ENCODE measurements at regions not wholly inside any gene's neighbourhood (a gene's known extent, or its start where the extent isn't known, plus 50 kb on each side); places are given as distances from the start of the nearest gene placed in this dataset.
"Not testable (repeated sequence)": the region's sequence is repeated elsewhere in the genome, so short reads cannot be mapped to it uniquely, and the experiment has no call there.

DNA sequence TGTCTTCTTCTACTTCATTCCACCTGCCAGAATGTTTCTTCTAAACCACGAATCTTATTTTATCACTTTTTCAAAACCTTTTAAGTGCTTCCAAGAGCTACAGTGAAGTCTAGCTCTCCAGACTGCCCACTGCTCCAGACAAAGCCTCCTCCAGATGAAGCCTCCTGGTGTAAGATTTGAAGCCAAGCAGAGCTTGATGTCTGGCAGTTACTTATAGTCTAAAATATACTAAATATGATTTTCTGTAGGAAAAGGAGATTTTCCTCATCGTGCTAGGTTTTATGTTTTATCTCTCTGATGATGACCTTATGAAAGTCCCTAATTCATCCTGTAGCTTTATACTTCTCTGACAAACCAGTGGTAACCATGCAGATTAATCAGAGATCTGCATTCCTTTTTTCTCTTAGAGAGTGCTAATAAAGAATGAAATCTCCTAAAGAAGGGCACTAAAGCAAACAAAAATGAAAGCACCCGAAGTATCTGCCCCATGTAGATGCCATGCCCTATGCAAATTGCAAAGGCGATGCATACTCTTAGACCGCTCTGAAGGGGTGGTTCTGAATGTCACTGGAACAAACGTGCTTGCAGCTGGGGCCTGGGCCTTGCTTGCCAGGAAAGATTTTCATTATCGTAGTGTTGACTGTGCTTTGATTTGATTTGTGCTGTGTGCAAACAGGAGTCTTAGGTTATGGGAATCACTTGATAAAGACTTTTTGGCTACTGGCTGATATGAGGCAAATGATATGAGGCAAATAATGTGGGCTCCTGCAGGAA lies 314.2 kb downstream of the PID1 start:
- no peak for DNase-seq (ENCODE audit: low spot score)

DNA sequence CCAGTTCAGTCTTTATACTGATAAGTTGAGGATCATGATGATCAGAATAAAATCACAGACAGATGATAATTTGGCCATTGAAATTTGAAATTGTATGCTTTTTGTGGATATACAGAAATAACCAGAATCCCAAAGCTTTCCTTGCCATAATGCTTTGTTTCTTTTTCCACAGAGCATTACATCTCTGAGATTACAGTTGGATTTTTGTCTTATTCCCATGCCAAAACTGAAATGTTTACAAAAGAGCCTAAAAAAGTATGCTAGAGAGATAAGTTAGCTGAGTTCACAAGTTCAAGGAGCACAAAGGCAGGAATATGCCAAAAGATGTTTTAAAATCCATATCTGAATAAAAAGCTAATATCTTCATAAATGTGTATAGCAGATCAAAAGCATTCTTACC lies 321.3 kb downstream of the PID1 start:
- DNase-seq (ENCODE audit: low spot score) = no peak

DNA sequence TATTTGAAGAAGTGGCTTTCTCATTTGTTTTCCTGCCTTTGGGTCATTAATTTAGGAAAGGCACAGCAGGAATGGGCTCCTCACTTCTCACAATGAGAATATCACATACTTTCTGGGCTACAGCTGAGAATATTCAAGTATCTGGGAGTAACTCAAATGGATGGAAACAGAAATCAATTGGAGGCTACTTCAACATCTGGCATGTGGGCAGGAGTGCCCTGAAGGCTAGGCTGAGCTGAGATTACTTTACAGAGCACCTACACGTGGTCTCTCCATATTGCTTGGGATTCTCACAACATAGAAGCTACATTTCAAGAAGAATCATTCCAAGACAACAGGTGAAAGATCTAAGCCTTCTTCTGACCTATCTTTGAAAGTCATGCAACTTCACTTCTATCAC lies 325.4 kb downstream of the PID1 start:
- DNase-seq (ENCODE audit: low spot score) = no peak

DNA sequence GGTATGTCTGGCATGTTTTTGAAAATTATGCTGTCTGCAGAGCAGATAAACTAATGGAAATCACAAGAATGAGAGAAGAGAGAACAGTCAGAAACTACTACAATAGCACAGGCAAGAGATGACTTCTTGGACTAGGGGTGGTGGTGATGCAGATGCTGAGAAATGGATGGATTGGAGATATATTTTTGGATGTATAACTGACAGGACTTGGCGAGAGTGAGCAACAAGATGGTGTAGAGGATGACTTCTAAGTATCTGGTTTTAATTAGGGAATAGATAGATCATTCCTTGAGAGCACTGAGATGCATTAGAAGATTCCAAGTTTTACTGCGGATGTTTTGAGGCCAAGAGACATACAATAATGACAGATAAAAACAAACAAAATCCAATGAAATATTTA lies 328.2 kb downstream of the PID1 start:
- no peak for DNase-seq (ENCODE audit: low spot score)

DNA sequence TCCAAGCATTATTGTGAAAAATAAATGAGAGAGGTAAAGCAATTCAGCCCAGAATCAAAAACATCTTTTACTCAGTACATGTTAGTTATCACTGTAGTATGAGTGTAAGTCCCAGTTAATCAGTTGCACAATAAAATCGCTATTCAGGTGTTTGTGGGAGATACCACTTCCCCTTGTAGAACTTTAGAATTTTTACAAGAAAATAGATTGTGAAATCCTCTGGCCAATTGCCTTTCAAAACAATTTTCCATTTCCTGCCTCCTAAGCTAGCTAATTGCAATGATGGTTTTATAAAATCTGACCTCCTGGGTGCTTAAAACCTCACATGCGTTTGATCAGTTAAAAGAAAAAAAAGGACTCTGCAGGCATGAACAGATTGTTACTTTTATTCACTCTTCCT lies 332.5 kb downstream of the PID1 start:
- DNase-seq (ENCODE audit: low spot score) = no peak

DNA sequence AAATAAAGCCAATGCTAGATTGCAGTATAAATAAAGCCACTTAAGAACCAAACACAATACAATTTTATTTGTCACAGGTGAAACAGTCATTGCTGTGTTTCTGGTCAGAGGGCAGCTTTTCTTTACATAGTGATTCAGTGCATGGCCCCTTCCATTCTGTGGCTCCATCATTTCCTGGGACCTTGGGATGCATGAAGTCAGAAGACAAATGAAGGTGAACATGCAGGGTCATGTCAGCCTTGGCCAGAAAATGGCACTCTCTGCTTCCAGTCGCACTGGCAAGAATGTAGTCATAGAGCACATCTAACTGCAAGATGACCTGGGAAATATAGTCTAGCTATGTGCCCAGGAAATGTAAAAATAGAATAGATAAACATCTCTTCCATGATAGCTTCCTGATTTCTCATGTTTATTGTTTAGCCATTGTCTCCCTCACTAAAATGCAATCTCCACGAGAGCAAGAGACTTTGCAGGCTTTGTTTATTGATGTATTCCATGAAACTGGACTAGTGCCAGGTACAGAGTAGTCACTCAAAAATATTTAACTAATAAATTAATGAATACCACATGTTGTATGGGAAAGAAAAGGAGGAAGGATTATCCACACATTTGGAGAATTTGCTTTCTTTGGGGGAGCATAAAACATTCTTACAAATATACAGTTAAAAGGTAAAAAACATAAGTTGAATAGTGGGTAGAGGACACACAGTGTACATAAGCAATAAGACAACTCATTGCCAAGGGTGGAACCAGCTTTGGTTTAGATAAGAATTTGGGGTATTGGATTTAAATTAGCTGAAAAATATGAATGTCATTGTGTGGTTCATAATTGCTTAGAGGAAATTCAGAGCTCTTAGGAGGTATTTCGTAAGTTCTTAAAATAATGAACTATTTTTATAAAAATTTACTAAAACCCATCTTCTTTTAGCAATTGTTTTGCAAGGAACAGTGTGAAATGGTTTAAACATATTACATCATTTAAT lies 343.8 kb downstream of the PID1 start:
- DNase-seq (ENCODE audit: low spot score) = no peak

DNA sequence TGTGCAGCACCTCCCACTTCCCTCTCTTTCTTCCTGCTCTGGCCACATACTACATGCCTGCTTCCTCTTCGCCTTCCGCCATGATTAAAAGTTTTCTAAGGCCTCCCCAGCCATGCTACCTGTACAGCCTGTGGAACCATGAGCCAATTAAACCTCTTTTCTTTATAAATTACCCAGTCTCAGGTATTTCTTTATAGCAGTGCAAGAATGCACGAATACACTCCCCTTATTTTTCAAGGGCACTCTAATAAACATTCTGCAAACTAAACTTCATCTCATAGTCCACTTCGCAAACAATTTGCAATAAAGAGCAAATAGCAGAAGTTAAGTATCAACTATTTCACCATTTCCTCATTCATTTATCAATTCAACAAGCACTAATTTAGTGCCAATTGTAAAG lies 351.3 kb downstream of the PID1 start:
- no peak for DNase-seq (ENCODE audit: low spot score)

DNA sequence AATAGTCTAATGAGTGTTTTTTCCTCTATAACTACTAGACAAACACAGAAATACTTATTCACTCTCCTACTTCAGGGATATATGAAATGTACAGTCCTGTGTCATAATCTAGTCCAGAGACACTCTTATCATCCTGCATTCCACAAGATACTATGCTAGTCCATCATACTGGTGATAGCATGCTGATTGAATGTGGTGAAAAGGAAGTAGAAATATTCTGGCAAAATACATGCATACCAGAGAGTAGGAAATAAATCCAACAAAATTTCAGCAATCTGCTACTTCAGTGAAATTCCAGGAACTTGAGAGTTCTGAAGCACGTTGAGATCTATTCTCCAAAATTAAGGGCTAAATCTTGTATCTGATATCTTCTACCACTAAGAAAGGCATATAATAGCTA lies 353.9 kb downstream of the PID1 start:
- DNase-seq (ENCODE audit: low spot score) = no peak

DNA sequence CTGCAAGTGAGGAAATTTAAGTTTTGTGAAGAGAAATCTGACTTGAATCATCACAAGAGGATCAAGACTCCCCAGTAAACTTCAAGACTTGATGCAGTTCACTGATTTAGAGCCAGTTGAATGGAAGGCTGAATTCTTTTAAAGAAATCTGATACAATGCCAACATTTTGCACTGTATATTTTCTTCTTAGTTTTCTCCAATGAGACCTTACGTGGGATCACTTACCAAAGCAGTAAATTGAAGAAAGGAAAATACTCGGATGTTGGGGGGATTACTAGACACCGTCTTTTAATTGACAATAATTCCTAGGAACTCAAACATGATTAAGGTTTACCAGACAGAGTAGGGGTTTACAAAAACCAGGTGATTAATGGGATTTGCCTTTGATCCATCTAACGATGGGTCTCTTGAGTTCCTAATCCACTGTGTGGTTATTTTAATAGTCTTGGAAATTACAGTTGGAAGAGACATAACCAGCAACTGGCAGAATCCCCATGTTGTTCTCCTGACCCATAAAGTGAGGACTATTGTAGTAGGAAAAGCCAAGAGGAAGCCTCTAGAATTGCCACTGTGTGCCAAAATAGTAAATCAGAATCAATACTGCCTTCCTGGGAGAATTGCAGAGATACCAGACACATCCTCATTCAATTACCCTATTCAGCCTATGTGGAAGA lies 354.5 kb downstream of the PID1 start:
- DNase-seq (ENCODE audit: low spot score) = no peak

DNA sequence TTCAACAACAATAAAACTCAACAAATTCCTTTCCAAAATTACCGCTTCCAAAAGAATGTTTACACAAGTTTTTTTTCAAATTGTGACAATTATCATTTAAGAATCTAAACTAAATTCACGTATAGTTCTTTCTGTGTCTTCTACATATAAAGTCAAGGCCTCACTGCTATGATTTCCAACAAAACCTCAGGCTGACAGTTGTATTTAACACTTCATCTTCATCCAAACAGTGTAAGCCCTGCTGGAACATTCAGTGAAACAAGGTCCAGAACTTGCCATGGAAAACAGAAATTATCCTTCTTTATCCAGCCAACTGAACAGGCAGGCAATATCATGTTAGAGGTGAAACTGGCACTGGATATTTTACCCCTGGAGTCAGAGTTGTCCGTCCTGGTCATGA lies 357.9 kb downstream of the PID1 start:
- DNase-seq (ENCODE audit: low spot score) = no peak

DNA sequence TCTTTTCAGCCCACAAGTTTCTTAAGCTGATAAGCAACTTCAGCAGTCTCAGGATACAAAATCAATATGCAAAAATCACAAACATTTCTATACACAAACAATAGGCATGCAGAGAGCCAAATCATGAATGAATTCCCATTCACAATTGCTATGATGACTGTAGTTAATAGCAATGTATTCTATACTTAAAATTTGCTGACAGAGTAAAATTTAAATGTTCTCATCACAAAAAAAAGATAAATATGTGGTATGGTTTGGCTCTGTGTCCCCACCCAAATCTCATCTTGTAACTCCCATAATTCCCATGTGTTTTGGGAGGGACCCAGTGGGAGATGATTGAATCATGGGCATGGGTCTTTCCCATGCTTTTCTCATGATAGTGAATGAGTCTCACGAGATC lies 360.2 kb downstream of the PID1 start:
- not testable (repeated sequence) for DNase-seq (ENCODE audit: low spot score)

DNA sequence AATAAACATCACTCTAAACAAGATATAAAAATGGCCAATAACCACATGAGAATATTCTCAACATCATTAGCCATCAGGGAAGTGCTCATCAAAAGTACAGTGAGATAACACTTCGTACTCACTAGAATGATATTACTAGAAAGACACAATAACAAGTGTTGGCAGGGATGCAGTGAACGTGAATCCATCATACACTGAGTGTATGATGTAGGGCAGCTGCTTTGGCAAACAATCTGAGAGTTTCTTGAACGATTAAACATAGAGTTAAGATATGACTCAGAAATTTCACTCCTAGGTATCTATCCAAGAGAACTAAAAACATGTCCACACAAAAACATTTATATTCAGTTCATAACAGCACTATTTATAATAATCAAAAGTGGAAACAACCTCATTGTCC lies 368.9 kb downstream of the PID1 start:
- DNase-seq (ENCODE audit: low spot score) = no peak

DNA sequence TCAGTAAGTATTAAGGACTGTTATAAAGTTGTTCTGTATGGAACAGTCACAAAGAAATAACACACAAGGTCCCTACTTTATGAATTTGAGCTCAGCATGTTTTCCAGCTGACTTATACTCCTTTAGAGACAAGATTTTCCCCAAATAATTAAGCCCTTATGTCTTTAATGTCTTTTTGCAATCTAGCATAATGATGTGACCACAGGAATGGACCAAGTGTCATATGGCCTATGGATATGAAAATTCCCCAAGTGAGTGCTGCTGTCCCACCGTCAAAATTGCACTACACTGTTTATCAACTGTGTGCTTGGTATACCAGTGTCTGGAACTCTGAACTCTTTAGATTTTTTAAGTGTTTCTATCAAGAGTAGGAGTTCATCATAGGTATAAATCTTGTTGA lies 369.6 kb downstream of the PID1 start:
- no peak for DNase-seq (ENCODE audit: low spot score)

DNA sequence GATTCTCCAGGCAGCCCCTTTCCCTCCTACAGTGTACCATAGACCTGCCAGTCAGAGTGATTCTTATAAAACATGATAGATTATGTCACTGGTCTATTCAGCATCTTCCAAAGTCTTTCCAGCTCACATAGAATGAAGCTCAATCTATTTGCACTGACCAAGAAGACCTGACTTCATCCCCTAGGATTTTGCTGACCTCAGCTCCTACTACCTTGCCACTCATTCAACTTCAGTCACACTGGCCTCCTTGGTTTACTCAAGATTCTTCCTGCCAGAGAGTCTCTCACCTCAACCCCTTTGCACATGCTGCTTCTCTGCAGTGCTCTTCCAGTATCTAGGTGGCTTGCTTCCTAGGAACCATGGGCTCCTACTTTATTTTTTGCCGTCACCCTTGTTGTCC lies 392.9 kb downstream of the PID1 start:
- no peak for DNase-seq (ENCODE audit: low spot score)

DNA sequence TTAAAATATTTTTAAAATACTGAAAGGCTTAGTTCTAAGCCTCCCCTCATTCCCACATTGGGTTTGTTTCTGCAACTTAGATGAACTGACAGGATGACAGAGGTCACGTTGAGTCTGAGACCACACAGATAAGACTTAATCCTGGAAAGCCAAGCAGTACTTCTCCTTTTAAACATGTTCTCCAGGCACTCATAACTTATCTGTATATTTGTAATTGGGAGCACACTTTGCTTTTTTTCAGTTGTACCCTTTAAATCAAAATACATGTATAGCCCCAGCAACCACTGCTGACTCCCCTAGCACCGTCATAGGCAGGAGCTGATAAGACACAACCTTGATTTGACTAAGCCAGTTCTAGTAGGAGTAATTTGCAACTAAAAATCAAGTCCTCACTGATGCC lies 394.8 kb downstream of the PID1 start:
- no peak for DNase-seq (ENCODE audit: low spot score)

DNA sequence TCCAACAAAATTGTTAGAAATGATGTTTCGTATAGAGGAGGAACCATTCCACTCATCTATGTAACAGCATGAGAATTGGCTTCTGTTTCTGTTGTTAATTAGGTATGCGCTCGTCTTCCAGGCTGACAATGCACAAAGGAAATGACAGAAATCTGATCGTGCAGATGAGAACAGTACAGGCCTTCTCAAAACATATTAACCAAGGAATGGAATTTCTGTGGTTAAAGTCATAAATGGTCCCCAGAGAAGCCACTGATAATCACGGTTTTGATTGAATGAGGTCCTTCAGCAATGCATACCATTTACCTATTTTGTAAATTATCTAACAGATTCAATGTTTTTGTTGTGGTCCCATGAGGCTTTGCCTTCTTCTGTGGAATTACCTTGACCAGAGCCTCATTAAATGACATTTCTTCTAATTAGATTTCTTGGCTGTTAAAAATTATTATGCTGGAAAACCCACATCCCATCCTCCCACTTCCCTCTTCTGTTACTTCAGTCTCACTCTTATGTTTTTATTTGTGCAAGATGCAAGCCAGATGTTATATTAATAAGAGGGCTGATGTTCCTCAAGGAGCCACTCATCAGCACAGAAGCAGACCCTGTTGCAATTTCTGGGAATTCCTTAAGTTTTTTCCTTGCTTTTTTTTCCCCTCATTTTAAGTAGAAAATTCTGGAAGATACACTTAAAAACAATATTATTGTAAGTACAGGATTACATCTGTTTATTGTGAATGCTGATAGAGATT lies 395.8 kb downstream of the PID1 start:
- no peak for DNase-seq (ENCODE audit: low spot score)

DNA sequence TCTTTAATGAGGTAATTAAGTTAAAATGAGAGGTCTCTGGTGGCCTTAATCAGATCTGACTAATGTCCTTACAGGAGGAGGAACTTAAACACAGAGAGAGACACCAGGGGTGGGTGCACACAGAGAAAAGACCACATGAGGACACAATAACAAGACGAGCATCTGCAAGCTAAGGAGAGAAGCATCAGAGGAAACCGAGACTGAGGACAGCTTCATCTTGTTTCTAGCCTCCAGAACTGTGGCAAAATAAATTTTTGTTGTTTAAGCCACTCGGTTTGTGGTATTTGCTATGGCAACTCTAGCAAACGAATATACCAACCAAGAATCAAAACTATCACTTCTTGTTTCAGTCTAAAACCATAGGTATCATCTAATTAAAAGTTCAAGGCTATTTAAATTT lies 400.1 kb downstream of the PID1 start:
- no peak for DNase-seq (ENCODE audit: low spot score)

DNA sequence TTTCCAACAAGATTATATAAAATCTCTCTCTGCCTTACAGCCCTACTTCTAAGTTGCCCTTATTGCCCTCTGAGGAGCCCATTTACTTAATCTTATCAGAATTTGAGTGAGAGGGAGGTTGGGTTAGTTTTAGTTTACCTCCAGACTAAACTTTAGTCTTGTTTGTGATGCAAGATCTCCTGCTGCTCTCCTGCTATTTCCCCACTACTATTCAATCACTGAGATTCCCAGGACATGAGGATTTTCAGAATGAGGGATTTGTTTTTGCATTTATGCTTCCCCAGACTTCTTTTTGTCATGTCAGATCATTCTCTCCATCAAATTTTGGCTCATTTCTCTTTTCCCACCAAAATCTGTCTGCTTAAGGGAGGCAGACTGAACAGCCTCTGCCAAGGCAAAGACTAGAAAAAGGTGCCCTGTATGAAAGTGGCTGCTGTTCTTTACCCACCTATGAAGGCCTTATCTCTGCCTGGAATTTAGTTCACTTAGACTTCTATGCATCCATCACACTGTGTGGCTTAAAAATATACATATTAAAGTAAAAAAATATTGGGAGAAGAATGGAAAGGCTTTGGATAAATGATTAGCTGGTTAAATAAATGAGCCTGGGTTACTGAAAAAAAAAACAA lies 401.3 kb downstream of the PID1 start:
- no peak for DNase-seq (ENCODE audit: low spot score)

DNA sequence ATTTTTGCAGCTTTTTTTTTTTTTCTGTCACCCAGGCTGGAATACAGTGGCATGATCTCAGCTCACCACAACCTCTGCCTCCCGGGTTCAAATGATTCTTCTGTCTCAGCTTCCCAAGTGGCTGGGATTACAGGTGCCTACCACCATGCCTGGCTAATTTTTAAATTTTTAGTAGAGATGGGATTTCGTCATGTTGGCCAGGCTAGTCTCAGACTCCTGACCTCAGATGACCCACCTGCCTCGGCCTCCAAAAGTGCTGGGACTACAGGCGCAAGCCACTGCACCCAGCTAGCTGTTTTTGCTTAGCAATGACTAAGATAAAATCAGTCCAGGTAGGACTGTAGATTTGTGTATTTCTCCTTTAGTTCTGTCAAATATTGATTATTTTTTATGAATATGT lies 403.7 kb downstream of the PID1 start:
- DNase-seq (ENCODE audit: low spot score) = no peak

DNA sequence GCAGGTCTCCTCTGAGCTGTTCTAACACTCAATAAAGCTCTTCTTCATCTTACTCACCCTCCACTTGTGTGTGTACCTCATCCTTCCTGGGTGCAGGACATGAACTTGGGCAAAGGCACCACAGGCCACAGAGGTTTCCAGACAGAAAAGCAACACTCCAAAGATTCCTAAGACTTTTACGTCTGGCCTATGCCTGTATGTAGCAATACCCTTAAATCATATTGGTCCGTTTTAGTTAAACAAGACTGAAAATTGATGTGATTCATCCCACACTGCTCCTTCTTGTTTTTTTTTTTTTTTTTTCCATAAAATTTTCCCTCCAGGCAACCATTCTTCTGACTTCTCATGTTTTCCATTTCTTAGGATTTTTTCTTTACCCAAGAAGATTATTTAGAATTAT lies 404.3 kb downstream of the PID1 start:
- no peak for DNase-seq (ENCODE audit: low spot score)

DNA sequence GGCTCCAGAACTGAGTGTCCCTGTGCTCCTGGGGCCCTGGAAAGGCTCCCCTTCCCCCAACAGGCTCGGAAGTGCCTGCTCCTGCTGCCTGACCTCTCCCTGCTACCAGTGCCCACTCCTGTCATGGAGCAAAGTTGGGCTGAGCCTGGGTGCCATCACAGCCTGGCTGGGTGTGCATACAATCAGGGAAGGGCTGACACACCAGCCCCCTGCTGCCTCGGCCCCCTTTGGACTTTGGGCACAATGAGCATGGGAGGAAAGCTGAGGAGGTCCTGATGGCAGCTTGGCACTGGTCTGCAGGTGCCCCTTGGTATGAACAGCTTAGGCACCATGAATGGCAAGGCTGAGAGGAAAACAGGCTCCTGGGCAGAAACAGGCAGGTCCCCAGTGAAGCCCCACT lies 405.0 kb downstream of the PID1 start:
- no peak for DNase-seq (ENCODE audit: low spot score)

DNA sequence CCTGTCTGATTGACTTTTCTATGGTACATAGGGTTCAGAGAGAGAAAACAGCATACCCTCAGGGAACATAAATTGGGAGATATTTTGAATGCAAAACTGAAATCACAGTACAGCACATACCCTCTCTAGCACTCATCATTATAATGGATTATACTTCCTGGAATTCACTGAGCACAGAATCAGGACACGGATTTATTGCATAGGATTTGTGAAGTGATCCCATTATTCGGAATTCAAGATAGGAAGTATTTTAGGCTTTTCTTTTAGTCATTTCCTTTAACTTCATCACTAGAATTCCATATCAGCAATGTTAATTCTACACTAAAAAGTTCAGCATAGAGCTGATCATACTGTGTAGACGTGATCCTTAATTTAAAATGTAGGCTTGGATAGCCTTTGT lies 407.0 kb downstream of the PID1 start:
- no peak for DNase-seq (ENCODE audit: low spot score)
